COLO668 (cell line): ENCODE measurements at regions not wholly inside any gene's neighbourhood (a gene's known extent, or its start where the extent isn't known, plus 50 kb on each side); places are given as distances from the start of the nearest gene placed in this dataset.
"Not testable (repeated sequence)": the region's sequence is repeated elsewhere in the genome, so short reads cannot be mapped to it uniquely, and the experiment has no call there.

Experiments
- DNase-seq: peaks from one replicate; lab custom pipeline; 2025; ENCODE audit not compliant: unreplicated experiment; lab: John Stamatoyannopoulos, UW

GRCh38 chr18:46226461-46226860, 122.3 kb downstream of the HAUS1 start:
- no peak for DNase-seq

DNA sequence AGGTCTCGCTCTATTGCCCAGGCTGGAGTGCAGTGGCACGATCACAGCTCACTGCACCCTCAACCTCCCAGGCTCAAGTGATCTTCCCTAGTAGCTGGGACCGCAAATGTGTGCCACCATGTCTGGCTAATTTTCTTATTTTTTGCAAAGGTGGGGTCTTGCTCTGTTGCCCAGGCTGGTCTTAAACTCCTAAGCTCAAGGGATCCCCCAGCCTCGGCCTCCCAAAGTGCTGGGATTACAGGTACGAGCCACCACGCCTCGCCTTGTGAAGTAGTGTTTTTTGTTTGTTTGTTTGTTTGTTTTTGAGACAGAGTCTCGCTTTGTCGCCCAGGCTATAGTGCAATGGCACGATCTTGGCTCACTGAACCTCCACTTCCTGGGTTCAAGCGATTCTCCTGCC, 125.5 kb downstream of the HAUS1 start:
- DNase-seq, result not testable (repeated sequence)

DNA sequence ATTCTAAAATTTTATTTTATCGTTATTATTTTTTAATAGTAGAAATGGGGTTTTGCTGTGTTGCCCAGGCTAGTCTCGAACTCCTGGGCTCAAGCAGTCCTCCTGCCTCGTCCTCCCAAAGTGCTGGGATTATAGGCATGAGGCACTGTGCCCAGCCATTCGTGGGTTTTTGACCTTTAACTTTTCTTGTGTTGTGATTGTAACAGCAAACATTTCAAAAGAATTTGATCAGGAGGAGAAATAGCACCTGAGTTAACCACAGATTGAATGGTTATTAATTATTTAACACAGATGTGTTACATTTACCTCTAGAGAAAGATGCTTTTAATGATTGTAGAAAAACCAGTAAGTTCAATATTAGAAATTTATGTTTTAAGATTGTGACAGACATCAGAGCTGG, 132.0 kb downstream of the HAUS1 start:
- no peak for DNase-seq

DNA sequence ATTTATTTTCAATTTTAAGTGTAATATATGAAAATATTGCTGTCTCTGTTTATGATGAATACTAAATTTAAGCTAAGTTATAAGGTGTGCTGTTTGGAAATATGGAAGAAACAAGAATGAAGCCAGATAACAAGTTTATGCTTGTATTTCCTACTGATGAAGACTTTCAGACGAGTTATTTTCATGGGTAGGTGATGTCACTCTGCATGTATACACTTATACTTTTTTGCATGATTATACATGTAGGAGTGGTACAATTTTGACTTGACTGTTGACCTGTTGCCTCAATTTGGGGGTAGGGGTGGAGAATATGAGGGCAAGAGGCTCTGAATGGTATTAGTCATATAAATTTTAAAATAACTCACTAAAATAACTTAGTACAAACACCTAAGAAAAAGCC, 133.7 kb downstream of the HAUS1 start:
- no peak for DNase-seq

- no peak for DNase-seq
These were observed 135.4 kb downstream of the HAUS1 start for GRCh38 chr18:46239549-46239948.

GRCh38 chr18:46239998-46240397, 135.8 kb downstream of the HAUS1 start:
- DNase-seq, result no peak

- not testable (repeated sequence) for DNase-seq
These were observed 137.2 kb downstream of the HAUS1 start for GRCh38 chr18:46241393-46241792.

- DNase-seq, result no peak
These were observed 138.0 kb downstream of the HAUS1 start for GRCh38 chr18:46242183-46242582.

DNA sequence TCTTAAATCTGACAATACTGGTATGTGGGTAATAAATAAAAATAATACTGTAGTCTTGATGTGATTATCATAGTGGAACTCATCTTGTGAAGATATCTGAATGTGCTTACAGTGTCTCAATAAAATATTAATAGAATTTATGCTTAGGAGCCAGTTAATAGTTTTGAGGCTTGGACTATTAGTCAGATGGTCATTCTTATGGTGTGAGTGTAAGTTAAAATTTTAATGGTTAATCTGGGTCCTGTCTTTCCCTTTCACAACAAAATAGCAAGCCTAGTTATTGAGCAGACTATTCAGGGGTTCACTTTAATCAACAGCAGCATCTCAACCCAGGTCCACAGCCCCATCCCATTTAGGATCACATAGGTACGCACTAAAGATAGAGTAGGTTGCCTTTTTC, 138.9 kb downstream of the HAUS1 start:
- no peak for DNase-seq

GRCh38 chr18:46243673-46244072, 139.5 kb downstream of the HAUS1 start:
- DNase-seq, result no peak

- no peak for DNase-seq
These were observed 141.9 kb downstream of the HAUS1 start for GRCh38 chr18:46246101-46246500.

DNA sequence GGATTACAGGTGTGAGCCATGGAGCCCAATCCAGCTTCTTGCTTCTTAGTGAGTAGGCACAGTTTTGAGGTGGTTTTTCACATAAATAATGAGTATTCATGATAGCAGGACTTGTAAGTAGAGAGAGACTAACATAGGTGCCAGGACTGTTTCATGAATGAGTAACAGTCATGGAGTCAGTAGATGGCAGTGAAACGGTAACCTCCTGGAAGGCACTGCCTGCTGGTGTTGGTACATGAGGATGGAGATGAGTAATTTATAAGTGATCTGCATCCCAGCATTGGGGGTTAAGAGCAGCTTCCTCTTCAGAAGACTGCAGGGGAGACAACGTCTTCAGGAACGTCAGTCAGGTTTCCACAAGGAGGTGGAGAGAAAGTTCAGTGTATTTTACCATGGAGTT, 143.8 kb downstream of the HAUS1 start:
- no peak for DNase-seq

- peak; percentile 61 for DNase-seq
These were observed 146.1 kb downstream of the HAUS1 start for GRCh38 chr18:46250084-46250811.

- DNase-seq, result no peak
These were observed 146.6 kb downstream of the HAUS1 start for GRCh38 chr18:46250812-46251173.

GRCh38 chr18:46252759-46253158, 148.6 kb downstream of the HAUS1 start:
- DNase-seq, result no peak

- no peak for DNase-seq
These were observed 149.3 kb downstream of the HAUS1 start for GRCh38 chr18:46253498-46253897.

DNA sequence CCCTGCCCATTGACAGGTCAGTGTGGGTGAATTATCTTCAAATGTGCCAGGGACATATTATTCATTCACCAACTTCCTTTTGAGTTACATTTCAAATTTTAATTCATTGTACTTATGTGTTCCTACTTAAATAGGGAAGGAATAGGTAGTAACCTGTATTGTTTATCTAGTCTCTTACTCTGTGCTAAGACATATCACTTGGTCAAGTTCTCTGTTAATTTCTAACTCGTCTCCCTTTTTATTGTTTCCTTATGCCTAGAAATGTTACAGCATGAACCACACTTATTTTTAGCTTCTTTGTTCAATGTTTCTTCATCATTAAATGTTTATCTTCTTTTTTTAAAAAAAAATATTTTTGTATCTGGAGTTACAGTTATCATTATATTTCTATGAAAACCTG, 151.9 kb downstream of the HAUS1 start:
- DNase-seq, result no peak

- no peak for DNase-seq
These were observed 153.2 kb downstream of the HAUS1 start for GRCh38 chr18:46257366-46257765.

- DNase-seq, result no peak
These were observed 156.1 kb downstream of the HAUS1 start for GRCh38 chr18:46260016-46260878.

DNA sequence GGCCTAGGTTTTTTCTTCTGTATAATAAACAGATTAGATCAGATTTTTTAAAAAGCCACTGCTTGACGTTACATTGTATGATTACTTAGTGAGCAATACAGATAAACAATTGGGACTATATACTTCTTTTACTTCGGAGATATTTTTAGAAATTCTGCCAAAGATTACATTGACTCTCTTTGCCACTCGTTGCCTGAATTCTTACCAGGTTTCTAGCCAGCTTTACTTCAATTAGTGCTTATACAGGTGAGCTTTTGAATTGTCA, 156.6 kb downstream of the HAUS1 start:
- no peak for DNase-seq

DNA sequence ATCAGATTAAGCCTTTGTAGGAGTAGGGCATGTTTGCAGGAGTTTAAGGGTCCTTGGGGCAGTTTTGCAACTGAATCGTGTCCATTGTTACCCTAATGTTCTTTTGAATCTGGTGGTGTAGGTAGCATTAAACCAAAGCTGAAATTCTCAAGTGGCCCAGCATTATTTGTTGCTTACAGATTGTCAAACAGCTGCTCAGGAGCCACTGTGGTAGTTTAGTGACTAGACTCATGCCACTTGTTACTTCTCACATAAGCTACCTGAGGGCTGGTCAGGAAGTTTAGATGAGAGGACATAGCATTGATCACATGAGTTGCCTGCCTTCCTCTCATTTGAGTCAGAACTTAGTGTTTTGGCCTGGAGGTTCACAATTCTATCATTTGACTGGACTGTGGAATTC, 157.6 kb downstream of the HAUS1 start:
- DNase-seq, result no peak

GRCh38 chr18:46262856-46263255, 158.7 kb downstream of the HAUS1 start:
- no peak for DNase-seq

DNA sequence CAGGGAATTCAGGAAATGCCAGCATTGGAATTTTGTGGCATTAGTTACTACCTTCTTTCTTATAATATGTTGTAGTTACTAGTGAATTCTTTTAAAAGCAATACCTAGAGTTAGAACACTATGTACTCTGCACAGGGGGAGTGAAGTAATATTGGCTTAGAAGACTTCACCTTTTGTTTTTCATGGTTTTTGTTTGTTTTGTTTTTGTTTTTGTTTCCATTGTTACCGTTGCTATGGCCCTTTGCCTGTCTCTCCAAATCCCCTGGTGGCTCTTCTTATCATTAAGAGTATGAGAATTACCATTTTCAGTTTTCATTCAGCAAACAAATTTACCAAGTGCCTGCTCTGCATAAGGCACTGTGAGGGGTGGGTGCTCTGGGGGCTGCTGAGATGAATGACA, 160.1 kb downstream of the HAUS1 start:
- no peak for DNase-seq
